CD4-positive, alpha-beta T cell treated with Interleukin-12 subunit alpha and Interleukin-12 subunit beta, for 1 hour (primary cell): ENCODE measurements at regions not wholly inside any gene's neighbourhood (a gene's known extent, or its start where the extent isn't known, plus 50 kb on each side); places are given as distances from the start of the nearest gene placed in this dataset.

Experiments used
- DNase-seq: peaks from one replicate; pipeline ENCODE4 v3.0.0-alpha.2; 2020

- no peak for DNase-seq
Observed at GRCh38 chr3:7793786-7794185, 707.8 kb upstream of the LMCD1 start.

GRCh38 chr3:7798276-7798675 lies 703.3 kb upstream of the LMCD1 start:
- no peak for DNase-seq

- peak; percentile 1 for DNase-seq
Observed at GRCh38 chr3:7800006-7800780, 701.4 kb upstream of the LMCD1 start.

DNA sequence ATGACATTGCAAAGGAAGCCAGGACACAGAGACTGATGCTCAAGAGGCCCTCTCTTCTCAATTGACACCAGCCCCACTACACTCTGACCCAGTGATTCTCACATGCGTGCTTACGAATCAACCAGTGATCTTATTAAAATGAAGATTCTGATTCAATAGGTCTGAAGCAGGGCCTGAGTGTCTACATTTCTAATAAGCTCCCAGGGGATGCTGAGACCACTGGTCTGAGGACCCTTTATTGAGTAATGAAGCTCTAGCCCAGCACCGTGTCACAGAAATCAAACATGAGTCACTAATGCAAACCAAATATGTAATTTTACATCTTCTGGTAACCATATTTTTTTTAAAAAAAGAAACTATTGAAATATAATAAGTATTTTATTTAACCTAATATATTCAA lies 689.1 kb upstream of the LMCD1 start:
- no peak for DNase-seq

- no peak for DNase-seq
Observed at GRCh38 chr3:7813365-7813764, 688.3 kb upstream of the LMCD1 start.

DNA sequence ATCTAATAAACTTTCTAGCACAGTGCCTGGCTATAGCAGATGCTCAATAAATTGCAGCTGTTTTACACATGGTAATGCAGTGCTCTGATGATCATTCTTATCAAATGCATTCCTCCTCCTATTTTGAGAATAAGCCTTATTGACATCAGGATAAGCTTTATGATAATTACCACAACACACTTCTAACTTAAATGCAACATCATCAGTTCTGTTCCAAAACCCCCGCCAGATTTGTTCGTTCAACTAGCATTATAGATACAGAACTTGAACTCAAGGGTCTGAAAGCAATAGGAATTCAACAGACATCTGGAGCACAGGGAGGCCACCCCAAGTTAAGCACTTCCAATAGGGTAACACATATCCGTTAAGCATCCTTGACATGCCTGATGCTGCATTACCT lies 684.4 kb upstream of the LMCD1 start:
- no peak for DNase-seq

GRCh38 chr3:7820969-7821368 lies 680.7 kb upstream of the LMCD1 start:
- DNase-seq: no peak

- no peak for DNase-seq
Observed at GRCh38 chr3:7821858-7822257, 679.8 kb upstream of the LMCD1 start.

- no peak for DNase-seq
Observed at GRCh38 chr3:7841451-7841850, 660.2 kb upstream of the LMCD1 start.

GRCh38 chr3:7843441-7843840 lies 658.2 kb upstream of the LMCD1 start:
- DNase-seq: no peak

DNA sequence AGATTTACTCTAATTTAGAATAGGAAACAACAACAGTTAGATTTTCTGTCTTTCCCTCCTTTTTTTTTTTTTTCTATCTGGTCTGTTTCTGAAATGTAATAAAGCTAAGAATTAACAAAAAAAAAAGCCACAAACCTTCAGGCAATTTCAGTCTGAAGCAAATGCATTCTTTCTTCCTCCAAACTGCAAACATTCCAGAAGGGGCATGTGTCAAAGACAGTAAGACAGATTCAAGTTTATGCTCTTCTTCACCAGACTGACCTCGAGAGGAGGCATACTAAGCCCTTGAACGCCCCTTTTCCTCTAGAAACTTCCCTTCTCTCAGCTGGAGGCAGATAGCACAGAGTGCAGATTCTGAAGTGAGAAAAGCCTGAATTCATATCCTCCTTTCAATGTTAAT lies 654.6 kb upstream of the LMCD1 start:
- DNase-seq: no peak

GRCh38 chr3:7847521-7847920 lies 654.1 kb upstream of the LMCD1 start:
- DNase-seq: no peak

- DNase-seq: no peak
Observed at GRCh38 chr3:7854266-7854665, 647.4 kb upstream of the LMCD1 start.

- DNase-seq: no peak
Observed at GRCh38 chr3:7854721-7855120, 646.9 kb upstream of the LMCD1 start.

DNA sequence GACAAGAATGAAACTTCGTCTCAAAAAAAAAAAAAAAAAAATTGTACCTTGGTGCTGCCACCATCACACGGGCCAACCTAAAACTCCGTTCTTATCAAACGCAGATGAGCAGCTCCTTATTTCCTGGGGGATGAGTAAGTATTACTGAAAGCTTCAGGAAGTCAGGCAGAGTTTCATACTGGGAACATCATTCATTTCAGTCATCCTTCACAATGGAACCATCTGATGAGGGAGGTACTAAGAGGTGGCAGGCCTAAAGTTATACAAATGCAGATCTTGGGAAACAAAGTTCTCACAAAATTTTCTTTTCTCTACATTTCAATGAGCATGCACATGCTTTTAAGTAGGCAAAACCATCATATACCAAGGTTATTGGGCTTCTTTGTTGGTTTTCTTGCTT lies 636.0 kb upstream of the LMCD1 start:
- no peak for DNase-seq

GRCh38 chr3:7867587-7867986 lies 634.0 kb upstream of the LMCD1 start:
- DNase-seq: no peak

DNA sequence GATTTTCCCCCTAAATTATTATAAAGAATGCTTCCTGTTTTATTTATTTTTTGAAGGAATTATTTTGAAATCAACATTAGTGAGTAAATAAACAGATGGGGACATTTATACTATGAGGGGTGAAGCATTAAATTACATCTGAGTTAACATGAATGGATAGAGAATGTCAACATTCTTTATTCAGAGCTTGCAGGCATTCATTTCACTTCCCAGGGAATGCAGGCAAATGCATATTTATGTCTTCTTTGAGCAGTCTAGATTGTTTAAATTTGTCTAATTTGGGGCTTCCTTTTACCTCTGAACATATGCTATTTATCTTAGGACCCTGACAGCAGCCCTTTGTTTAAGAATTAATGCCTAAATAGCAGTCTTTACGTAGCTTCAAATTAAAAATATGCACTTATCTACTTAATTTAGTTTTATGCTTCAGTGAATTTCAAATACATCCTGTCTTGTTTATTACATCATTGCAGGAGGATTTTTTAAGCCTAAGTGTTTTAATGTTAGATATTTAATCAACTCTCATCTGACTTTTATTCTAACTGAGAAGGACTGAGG lies 630.5 kb upstream of the LMCD1 start:
- no peak for DNase-seq

DNA sequence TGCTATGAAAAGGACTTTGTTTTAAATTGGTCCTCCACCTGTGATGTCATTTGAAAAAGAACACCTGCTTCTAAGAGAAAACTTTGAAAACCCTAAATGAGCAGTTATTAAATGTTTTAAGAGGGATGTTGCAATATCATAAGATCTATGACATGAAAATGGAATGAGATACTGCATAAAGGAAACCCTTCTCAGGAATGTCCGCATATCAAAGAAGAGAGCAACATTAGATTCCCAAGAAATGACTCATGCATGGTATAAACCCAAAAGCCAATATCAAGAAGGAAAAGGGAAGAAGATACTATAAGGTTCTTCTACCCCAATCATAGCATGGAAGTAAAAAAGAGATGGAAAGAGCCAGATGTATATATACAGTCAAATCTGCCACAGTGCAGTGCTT lies 627.5 kb upstream of the LMCD1 start:
- no peak for DNase-seq

- no peak for DNase-seq
Observed at GRCh38 chr3:7875925-7876324, 625.7 kb upstream of the LMCD1 start.

DNA sequence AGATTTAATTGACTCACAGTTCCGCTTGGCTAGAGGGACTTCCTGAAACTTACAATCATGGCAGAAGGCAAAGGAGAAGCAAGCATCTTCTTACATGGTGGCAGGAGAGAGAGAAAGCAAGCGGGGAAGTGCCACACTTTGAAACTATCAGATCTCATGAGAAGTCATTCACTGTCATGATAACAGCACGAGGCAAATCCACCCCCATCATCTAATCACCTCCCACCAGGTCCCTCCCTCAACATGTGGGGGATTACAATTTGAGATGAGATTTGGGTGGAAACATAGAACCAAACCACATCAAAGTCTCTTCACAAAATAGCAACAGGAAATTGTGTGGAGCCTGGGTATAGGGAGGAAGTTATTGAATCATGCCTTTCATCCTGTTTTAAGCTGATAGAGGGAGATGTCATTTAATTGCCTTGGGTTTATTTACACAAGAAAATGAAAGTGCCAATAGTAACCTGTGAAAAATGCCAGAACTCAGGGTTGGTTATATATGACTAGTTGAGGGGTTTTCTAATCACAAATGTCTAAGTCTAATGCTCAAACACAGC lies 624.8 kb upstream of the LMCD1 start:
- peak; percentile 69 for DNase-seq

DNA sequence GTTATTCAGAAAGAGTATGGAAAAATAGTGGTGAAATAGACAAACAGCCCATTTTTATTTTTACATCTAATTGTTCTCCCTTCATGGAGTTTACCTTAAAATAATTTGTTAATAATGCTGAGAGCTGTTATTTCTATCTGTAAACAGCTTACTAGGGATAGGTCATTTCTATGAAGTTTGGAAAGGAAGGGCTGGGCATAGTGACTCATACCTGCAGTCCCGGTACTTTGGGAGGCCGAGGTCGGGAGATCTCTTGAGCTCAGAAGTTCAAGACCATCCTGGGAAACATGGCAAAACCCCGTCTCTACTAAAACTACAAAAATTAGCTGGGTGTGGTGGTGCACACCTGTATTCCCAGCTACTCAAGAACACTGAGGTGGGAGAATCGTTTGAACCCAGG lies 624.3 kb upstream of the LMCD1 start:
- no peak for DNase-seq

DNA sequence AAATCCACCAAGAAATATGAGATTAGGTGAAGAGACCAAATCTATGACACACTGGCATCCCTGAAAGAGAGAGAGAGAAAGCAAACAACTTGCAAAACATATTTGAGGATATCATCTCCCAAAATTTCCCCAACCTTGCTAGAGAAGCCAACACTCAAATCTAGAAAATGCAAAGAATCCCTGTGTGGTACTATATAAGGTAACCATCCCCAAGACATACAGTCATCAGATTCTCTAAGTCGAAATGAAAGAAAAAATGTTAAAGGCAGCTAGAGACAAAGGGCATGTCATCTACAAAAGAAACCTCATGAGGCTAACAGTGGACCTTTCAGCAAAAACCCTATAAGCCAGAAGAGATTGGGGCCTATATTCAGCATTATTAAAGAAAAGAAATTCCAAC lies 622.1 kb upstream of the LMCD1 start:
- DNase-seq: no peak

- no peak for DNase-seq
Observed at GRCh38 chr3:7881946-7882345, 619.7 kb upstream of the LMCD1 start.

DNA sequence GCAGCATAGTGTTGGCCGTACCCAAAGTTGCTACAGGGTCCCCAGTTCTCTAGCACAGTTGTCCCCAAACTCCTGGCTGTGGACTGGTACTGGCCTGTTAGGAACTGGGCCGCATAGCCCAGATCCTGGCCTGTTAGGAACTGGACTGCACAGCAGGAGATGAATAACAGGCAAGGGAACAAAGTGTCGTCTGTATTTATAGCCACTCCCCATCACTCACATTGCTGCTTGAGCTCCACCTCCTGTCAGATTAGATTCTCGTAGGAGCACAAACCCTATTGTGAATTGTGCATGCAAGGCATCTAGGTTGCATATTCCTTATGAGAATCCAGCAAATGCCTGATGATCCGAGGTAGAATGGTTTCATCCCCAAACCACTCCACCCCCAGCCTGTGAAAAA lies 604.0 kb upstream of the LMCD1 start:
- no peak for DNase-seq

DNA sequence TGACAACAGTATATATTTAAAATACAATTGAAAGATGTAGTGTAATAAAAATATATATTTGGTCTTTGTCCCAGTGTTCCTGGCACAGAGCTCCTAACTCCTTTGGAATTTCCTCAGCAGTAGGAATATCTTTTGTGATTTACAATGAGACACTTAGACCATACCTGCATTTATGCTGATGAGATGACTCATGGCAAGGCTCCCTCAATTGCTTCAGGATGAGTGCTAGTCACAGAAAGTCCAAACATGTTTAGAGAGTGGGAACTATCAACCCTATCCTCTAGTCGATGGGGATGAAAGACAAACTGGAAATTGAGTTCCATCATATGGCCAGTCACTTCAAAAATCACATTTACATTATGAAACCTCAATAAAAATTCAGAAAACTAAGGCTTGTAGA lies 588.3 kb upstream of the LMCD1 start:
- no peak for DNase-seq
